ENCODE measurements at regions not wholly inside any gene's neighbourhood (a gene's known extent, or its start where the extent isn't known, plus 50 kb on each side); places are given as distances from the start of the nearest gene placed in this dataset.

DNA sequence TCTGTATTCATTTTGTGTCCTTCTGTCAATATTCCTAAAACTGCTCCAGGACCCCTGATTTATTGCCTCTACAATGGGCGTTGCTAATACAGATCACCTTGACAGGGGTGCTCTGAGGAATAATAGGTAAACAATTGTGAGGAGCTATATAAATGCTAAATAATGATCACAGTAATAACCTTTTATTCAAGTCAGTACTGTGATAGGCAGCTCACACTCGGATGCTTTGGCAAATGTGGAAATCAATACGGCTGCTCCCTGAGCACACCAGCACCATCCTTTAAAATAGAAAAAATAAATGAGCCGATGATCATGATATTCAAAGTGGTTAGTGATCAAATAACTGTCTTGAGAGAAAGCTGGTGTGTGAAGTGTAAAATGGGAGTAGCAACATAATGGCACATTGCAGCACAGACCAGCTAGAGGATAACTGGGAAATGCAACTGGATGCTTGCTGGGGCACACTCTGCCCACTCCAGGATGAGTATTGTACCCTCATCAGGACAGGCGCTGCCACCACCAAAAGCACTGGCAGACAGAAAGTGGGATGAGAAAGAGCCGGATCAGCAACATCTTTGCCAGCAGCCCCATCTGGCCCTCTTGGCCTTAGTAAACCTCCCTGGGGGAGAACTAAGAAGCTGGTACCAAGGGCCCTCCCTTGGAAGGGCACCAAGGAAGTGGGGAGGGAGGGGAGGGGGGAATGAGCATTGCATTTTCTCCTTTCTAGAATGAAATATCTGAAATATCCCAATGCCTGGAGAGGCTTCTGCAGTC lies 69.4 kb upstream of the SPATA31D4 start:
- no peaks in the 10 kb centered on the region for H3K36me3 Mint-ChIP-seq (ENCODE audit: low read depth)
- no peak overlapping the region for H3K4me3 Mint-ChIP-seq
- no peak for DNase-seq (ENCODE audit: low read depth, low spot score)
- no peaks in the 10 kb centered on the region for H3K27me3 Mint-ChIP-seq (ENCODE audit: low read depth)
- TF ChIP-seq, protein P1, sequence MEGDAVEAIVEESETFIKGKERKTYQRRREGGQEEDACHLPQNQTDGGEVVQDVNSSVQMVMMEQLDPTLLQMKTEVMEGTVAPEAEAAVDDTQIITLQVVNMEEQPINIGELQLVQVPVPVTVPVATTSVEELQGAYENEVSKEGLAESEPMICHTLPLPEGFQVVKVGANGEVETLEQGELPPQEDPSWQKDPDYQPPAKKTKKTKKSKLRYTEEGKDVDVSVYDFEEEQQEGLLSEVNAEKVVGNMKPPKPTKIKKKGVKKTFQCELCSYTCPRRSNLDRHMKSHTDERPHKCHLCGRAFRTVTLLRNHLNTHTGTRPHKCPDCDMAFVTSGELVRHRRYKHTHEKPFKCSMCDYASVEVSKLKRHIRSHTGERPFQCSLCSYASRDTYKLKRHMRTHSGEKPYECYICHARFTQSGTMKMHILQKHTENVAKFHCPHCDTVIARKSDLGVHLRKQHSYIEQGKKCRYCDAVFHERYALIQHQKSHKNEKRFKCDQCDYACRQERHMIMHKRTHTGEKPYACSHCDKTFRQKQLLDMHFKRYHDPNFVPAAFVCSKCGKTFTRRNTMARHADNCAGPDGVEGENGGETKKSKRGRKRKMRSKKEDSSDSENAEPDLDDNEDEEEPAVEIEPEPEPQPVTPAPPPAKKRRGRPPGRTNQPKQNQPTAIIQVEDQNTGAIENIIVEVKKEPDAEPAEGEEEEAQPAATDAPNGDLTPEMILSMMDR (conservative IDR thresholded peaks at IDR 0.05): no peak
- H3K4me1 Mint-ChIP-seq: no peaks in the 10 kb centered on the region
- H3K9me3 Mint-ChIP-seq: peaks cover 2% of the 10 kb centered on the region
- no peak overlapping the region for H3K27ac Mint-ChIP-seq (ENCODE audit: unreplicated experiment)

DNA sequence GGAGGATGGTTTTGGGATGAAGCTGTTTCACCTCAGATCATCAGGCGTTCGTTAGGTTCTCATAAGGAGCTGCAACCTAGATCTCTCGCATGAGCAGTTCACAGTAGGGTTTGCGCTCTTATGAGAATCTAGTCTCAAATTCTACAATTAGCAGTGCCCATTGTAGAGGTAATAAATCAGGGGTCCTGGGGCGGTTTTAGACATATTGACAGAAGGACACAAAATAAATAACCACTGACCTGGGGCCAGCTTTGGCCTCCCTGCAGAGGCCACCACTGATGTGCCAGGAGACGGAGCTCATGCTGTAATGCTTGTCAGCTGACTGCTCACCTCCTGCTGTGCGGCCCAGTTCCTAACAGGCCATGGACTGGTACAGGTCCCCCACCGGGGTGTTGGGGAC lies 67.6 kb upstream of the SPATA31D4 start:
- TF ChIP-seq, protein P1 (conservative IDR thresholded peaks at IDR 0.05): no peak
- H3K4me1 Mint-ChIP-seq: no peaks in the 10 kb centered on the region
- H3K27me3 Mint-ChIP-seq (ENCODE audit: low read depth): no peaks in the 10 kb centered on the region
- DNase-seq (ENCODE audit: low read depth, low spot score): no peak
- H3K4me3 Mint-ChIP-seq: no peak overlapping the region
- no peaks in the 10 kb centered on the region for H3K36me3 Mint-ChIP-seq (ENCODE audit: low read depth)
- H3K27ac Mint-ChIP-seq (ENCODE audit: unreplicated experiment): no peak overlapping the region
- peaks cover 2% of the 10 kb centered on the region for H3K9me3 Mint-ChIP-seq

DNA sequence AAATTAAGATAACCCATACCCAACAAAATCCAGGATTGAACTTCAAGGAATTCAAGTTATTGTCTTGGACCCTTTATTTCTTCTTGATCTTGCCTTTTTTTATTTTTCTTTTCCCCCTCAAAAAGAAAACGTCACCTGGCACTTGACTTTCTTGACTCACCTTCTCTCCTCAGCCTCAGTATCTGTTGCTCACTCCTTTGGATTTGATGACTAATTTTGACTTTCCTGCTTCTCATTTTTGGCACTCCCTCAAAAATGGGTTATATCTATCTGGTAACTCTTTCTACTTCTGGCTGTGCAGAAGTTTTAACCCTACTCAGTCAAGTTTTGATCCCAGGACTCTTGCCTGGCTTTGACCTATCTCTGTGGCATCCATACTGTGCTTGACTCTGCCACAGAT lies 66.6 kb upstream of the SPATA31D4 start:
- no peaks in the 10 kb centered on the region for H3K27me3 Mint-ChIP-seq (ENCODE audit: low read depth)
- H3K9me3 Mint-ChIP-seq: peaks cover 6% of the 10 kb centered on the region
- H3K36me3 Mint-ChIP-seq (ENCODE audit: low read depth): no peaks in the 10 kb centered on the region
- TF ChIP-seq, protein P1 (conservative IDR thresholded peaks at IDR 0.05): no peak
- H3K4me3 Mint-ChIP-seq: no peak overlapping the region
- no peak overlapping the region for H3K27ac Mint-ChIP-seq (ENCODE audit: unreplicated experiment)
- no peaks in the 10 kb centered on the region for H3K4me1 Mint-ChIP-seq
- no peak for DNase-seq (ENCODE audit: low read depth, low spot score)

DNA sequence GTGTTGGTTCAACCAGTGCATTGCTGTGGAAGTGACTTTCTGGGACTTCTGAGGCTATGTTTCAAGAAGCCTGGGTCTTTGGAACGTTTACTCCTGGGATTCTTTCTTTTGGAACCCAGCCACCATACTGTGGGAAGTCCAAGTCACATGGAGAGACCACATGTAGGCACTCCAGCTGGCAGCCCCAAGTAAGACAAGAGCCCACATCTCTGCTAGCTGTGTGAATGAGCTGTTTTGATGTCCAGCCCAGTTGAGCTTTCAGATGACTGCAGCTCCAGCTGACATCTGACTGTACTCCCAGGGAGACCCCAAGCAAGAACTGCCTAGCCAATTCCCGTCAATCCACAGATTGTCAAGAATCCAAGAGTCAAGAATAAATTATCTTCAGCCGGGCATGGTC lies 60.1 kb upstream of the SPATA31D4 start:
- no peaks in the 10 kb centered on the region for H3K27me3 Mint-ChIP-seq (ENCODE audit: low read depth)

DNA sequence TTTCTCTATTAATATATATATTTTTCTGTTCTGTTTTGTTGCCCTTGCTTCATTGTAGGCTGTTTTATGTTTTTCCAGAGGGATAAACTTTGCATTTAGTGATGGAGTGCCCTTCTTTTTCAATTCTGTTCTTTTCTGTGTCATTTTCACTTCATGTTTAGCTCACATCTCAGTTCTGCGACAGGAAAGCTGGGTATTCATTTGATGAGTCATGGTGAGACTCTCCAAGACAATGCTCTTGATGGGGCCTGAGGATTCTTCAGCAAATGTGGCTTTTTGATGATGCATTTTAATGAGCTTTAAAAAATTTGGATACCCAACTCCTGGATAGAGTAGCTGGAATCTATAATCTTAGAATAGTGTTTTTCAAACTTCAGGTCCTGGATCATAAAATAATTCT lies 56.5 kb upstream of the SPATA31D4 start:
- peak overlapping the region; percentile 92 for H3K27ac Mint-ChIP-seq (ENCODE audit: unreplicated experiment)
- H3K27me3 Mint-ChIP-seq (ENCODE audit: low read depth): no peaks in the 10 kb centered on the region
- H3K9me3 Mint-ChIP-seq: peaks cover 4% of the 10 kb centered on the region
- H3K4me3 Mint-ChIP-seq: no peak overlapping the region
- peaks cover 19% of the 10 kb centered on the region for H3K4me1 Mint-ChIP-seq
- TF ChIP-seq, protein P1 (conservative IDR thresholded peaks at IDR 0.05): no peak
- no peak for DNase-seq (ENCODE audit: low read depth, low spot score)
- H3K36me3 Mint-ChIP-seq (ENCODE audit: low read depth): no peaks in the 10 kb centered on the region

More for the DNA sequence above, 60.1 kb upstream of the SPATA31D4 start:
- Mint-ChIP-seq H3K9me3 (peaks cover 7% of the 10 kb centered on the region), H3K4me3 (no peak overlapping the region), H3K4me1 (peaks cover 11% of the 10 kb centered on the region), H3K27ac (ENCODE audit: unreplicated experiment) (no peak overlapping the region), H3K36me3 (ENCODE audit: low read depth) (no peaks in the 10 kb centered on the region)
- DNase-seq (ENCODE audit: low read depth, low spot score): no peak
- TF ChIP-seq, protein P1 (conservative IDR thresholded peaks at IDR 0.05): no peak

Measured in neural crest cell (in vitro differentiated cells).